ENCODE measurements at regions not wholly inside any gene's neighbourhood (a gene's known extent, or its start where the extent isn't known, plus 50 kb on each side); places are given as distances from the start of the nearest gene placed in this dataset.

GRCh38 chr4:35493977-35494376 is 750.3 kb downstream of the ARAP2 start:
- no peak for DNase-seq

GRCh38 chr4:35494955-35495354 is 749.4 kb downstream of the ARAP2 start:
- no peak for DNase-seq

GRCh38 chr4:35500812-35501211 is 743.5 kb downstream of the ARAP2 start:
- peak; percentile 59 for DNase-seq

DNA sequence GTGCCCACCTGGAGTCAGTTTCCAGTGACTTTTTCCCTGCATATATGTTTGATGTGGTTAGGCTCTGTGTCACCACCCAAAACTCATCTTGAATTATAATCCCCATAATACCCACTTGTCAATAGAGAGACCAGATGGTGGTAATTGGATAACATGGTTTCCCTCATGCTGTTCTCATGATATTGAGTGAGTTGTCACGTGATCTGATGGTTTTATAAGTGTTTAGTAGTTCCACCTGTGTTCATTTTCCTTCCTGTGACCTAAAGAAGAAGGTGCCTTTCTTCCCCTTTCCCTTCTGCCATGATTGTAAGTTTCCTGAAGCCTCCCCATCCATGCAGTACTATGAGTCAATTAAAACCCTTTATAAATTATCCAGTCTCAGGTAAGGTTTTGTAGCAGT is 740.9 kb downstream of the ARAP2 start:
- DNase-seq = peak; percentile 90

DNA sequence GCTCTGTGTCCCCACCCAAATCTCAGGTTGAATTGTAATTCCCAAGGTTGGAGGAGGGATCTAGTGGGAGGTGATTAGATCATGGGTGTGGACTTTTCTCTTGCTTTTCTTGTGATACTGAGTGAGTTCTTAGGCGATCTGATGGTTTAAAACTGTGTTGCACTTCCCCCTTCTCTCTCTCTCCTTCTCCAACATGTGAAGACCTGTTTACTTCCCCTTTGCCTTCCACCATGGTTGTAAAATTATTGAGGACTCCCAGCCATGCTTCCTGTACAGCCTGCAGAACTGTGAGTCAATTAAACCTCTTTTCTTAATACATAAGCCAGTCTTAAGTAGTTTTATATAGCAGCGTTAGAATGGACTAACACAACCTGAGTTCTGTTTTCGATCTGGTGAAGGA is 738.2 kb downstream of the ARAP2 start:
- no peak for DNase-seq

DNA sequence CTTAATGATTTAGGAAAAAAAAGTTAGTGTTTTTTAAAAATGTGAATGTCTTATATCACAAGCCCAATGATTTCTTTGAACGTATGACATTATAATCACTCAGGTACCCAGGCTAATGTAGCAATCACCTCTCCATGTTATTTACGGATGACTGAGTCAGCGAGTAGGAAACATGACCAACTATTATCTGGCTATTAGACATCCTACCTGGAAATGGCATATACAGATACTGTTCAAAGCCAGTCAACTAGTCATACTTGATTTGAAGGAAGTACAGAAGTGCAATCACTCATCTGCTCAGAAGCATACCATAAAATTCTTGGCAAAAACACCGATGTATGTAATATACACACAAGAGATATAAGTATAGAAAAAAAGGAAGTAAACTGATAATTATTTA is 732.5 kb downstream of the ARAP2 start:
- DNase-seq = peak; percentile 45

DNA sequence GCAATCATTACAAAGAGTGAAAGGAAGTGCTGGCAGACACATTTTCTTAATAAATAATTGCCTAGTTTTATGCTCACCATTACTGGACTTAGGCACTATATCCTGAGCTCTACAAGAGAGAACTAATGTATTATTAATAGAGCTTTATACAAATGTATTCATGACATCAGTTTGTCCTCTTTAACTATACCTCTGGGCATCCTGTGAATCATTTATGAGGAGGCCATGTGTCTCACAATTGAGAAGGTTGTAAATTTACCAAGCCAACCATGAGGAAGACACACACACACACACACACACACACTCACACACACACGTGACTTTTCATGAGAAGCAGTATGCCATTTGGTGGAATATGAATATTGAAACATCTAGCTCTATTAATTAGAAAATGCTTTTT is 728.2 kb downstream of the ARAP2 start:
- DNase-seq = no peak

DNA sequence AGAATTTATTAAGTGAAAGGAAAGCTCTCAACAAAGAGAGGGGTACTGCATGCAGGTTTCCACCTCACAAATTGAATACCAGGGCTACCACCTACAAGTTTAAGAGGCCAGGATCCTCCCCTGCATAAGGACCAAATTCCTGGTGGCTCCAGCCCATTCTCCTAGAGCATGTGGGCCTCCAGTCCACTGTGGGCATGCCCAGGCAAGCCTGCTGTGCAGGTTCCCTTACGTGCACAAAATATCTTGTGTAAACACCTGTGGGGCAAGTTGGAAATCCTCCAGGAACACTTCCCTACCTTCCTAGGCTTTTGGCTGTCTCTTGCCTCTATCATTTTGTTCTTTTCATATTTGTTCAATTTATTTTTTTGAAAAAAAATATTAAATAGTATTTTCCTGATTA is 724.3 kb downstream of the ARAP2 start:
- no peak for DNase-seq

GRCh38 chr4:35521682-35522081 is 722.6 kb downstream of the ARAP2 start:
- DNase-seq = no peak

- no peak for DNase-seq
Measured at GRCh38 chr4:35525192-35525978, 718.9 kb downstream of the ARAP2 start.

GRCh38 chr4:35526456-35526855 is 717.9 kb downstream of the ARAP2 start:
- DNase-seq = no peak

DNA sequence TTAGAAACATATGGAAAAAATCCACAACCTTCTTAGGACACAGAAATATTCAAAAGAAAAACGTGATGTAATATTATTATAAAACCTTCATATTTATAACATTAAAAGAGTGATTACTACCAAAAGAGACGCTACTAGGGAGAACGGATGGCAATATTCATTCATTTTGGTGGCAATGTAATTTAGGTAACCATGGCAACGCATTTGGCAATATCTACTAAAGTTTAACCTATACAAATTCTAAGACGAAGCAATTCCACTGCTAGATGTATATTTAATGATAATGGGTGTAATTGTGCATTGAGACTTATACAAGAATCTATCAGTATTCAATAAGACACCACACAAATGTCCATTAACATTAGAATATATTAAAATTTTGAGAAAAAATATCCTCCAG is 709.4 kb downstream of the ARAP2 start:
- no peak for DNase-seq

DNA sequence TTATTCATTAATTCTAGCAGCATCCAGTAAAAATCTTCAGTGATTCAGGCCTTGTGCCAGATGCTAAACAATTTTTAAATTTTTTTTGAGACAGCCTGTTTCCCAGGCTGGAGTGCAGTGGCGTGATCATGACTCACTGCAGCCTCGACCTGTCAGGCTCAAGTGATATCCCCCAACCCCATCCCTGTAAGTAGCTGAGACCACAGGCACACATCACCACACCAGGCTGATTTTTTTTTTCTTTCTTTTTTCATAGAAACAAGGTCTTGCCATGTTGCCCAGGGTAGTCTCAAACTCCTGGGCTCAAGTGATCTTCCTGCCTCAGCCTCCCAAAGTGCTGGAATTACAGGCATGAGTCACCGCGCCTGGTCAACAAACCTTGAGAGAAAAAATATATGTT is 705.5 kb downstream of the ARAP2 start:
- DNase-seq = no peak

- no peak for DNase-seq
Measured at GRCh38 chr4:35539404-35540055, 704.8 kb downstream of the ARAP2 start.

GRCh38 chr4:35541146-35541887 is 703.0 kb downstream of the ARAP2 start:
- DNase-seq = no peak

- no peak for DNase-seq
Measured at GRCh38 chr4:35541888-35542213, 702.5 kb downstream of the ARAP2 start.

GRCh38 chr4:35548921-35549320 is 695.4 kb downstream of the ARAP2 start:
- DNase-seq = no peak

DNA sequence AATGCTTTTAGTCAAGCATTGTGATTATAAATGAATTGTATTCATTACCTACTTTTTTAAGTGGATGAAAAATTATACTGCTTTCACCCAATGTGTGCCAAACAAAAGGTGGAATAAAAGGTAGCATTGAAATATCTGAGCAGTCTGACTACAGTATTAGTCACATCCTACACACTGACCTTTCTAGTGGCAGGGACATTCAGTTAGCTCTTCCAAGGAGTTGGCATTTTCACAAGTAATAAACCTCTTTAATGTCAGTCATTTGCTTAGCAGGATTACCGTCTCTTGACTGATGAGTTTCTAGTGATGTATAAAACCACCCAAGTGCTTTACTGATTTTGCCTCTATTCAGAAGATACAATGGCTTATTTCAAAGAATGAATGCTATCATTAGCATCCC is 687.9 kb downstream of the ARAP2 start:
- DNase-seq = no peak

- no peak for DNase-seq
Measured at GRCh38 chr4:35559559-35560365, 684.6 kb downstream of the ARAP2 start.

DNA sequence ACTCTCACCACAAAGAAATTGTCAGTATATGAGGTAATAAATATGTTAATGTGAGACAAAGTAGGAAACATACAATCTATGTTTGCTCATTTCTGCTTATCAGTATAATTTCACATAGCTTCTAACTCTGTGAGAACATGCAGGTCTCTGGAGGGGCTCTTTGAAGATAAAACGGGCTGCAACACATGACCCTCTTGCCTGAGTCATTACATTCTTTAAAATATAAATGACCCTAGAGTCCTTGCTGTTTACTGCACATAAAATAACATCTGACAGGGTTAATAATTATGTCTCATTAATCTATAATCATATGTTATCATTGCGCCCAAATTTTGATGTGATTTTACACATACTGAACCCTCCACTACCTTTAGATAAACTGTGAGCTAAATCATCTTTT is 681.5 kb downstream of the ARAP2 start:
- DNase-seq = no peak

DNA sequence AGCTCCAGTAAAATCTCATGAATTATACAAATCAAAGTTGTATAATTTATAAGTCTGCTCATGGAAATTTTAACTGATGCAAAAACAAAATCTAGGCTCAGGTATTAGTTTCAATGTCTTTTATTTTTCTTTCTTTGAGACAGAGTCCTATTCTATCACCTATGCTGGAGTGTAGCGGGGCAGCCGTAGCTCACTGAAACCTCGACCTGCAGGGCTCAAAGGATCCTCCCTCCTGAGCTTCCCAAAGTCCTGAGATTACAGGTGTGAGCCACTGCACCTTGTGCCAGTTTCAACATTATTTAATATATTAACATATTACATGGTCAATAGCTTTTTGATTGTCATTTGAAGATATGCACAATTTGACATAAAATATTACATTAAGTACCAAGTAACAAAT is 678.7 kb downstream of the ARAP2 start:
- no peak for DNase-seq

DNA sequence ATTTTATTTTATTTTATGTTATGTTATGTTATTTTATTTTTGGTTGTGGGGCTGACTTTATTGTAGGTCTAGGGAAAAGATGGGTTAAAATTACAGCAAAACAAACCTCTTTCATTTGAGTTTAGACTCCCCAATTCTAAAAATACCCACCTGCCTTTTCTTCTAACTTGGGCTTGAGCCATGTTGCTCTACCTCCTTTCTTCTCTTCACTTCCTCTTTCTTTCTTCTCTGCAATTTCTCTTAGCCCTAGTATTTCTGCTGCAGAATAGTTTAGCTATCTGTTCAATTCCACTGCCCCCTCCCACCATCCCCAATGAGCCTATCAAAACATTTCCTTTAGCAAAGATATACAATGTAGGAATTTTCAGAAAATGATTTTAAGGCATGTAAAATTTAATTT is 653.3 kb downstream of the ARAP2 start:
- no peak for DNase-seq

DNA sequence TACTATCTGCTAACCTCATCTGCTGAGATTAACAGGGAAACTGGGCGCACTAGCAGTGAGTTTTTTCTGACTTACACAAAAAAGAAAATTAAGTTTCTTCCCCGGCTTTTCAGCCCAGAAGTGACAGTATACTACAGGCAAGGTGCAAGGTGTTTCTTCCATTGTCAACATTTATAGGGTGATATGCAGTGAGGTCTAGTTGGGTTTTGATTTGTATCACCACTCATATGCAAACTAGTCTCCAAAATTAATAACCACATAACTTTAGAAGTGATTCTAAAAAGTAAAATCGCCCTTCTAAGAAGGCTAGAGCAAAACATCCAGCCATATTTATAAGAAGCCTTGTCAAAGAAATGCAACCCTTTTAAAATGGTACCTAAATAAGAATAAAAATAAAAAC is 640.1 kb downstream of the ARAP2 start:
- DNase-seq = no peak

Data from NCI-H2171 treated with DMSO at 0.1 percent for 48 hours (cell line).